ENCODE measurements at regions not wholly inside any gene's neighbourhood (a gene's known extent, or its start where the extent isn't known, plus 50 kb on each side); places are given as distances from the start of the nearest gene placed in this dataset.

- TF ChIP-seq GATA1 (IDR thresholded peaks at IDR 0.05; ENCODE audit: low read depth, low read length) (no peak), POLR2A (IDR thresholded peaks at IDR 0.05; ENCODE audit: low read length) (no peak)
- no peak for DNase-seq
Measured at GRCh38 chr3:34983631-34984030, 655.7 kb upstream of the ARPP21 start.

GRCh38 chr3:34988296-34988695 is 651.0 kb upstream of the ARPP21 start:
- no peak for DNase-seq
- no peak for TF ChIP-seq GATA1 (IDR thresholded peaks at IDR 0.05; ENCODE audit: low read depth, low read length)
- TF ChIP-seq POLR2A (IDR thresholded peaks at IDR 0.05; ENCODE audit: low read length) = no peak

- TF ChIP-seq POLR2A (IDR thresholded peaks at IDR 0.05; ENCODE audit: low read length) (no peak), GATA1 (IDR thresholded peaks at IDR 0.05; ENCODE audit: low read depth, low read length) (no peak)
- no peak for DNase-seq
Measured at GRCh38 chr3:34995796-34996430, 643.4 kb upstream of the ARPP21 start.

GRCh38 chr3:34998902-34999301 is 640.4 kb upstream of the ARPP21 start:
- TF ChIP-seq GATA1 (IDR thresholded peaks at IDR 0.05; ENCODE audit: low read depth, low read length) = no peak
- TF ChIP-seq POLR2A (IDR thresholded peaks at IDR 0.05; ENCODE audit: low read length) = no peak
- DNase-seq = no peak

GRCh38 chr3:35012214-35012613 is 627.1 kb upstream of the ARPP21 start:
- TF ChIP-seq GATA1 (IDR thresholded peaks at IDR 0.05; ENCODE audit: low read depth, low read length) (no peak), POLR2A (IDR thresholded peaks at IDR 0.05; ENCODE audit: low read length) (no peak)

GRCh38 chr3:35028157-35028556 is 611.2 kb upstream of the ARPP21 start:
- no peak for TF ChIP-seq POLR2A (IDR thresholded peaks at IDR 0.05; ENCODE audit: low read length)
- TF ChIP-seq GATA1 (IDR thresholded peaks at IDR 0.05; ENCODE audit: low read depth, low read length) = no peak
- DNase-seq = no peak

More at GRCh38 chr3:35012214-35012613, 627.1 kb upstream of the ARPP21 start:
- DNase-seq = no peak

GRCh38 chr3:35042210-35042991 is 596.9 kb upstream of the ARPP21 start:
- no peak for DNase-seq
- TF ChIP-seq GATA1 (IDR thresholded peaks at IDR 0.05; ENCODE audit: low read depth, low read length) (no peak), POLR2A (IDR thresholded peaks at IDR 0.05; ENCODE audit: low read length) (no peak)

GRCh38 chr3:35043040-35043439 is 596.3 kb upstream of the ARPP21 start:
- no peak for DNase-seq
- TF ChIP-seq POLR2A (IDR thresholded peaks at IDR 0.05; ENCODE audit: low read length) = no peak
- no peak for TF ChIP-seq GATA1 (IDR thresholded peaks at IDR 0.05; ENCODE audit: low read depth, low read length)

GRCh38 chr3:35044190-35044589 is 595.1 kb upstream of the ARPP21 start:
- no peak for DNase-seq
- TF ChIP-seq POLR2A (IDR thresholded peaks at IDR 0.05; ENCODE audit: low read length) = no peak
- TF ChIP-seq GATA1 (IDR thresholded peaks at IDR 0.05; ENCODE audit: low read depth, low read length) = no peak

GRCh38 chr3:35045118-35045517 is 594.2 kb upstream of the ARPP21 start:
- DNase-seq = no peak
- TF ChIP-seq GATA1 (IDR thresholded peaks at IDR 0.05; ENCODE audit: low read depth, low read length) = no peak
- no peak for TF ChIP-seq POLR2A (IDR thresholded peaks at IDR 0.05; ENCODE audit: low read length)

- DNase-seq = no peak
- TF ChIP-seq GATA1 (IDR thresholded peaks at IDR 0.05; ENCODE audit: low read depth, low read length) = no peak
- no peak for TF ChIP-seq POLR2A (IDR thresholded peaks at IDR 0.05; ENCODE audit: low read length)
Measured at GRCh38 chr3:35064761-35065160, 574.6 kb upstream of the ARPP21 start.

- no peak for TF ChIP-seq GATA1 (IDR thresholded peaks at IDR 0.05; ENCODE audit: low read depth, low read length)
- no peak for TF ChIP-seq POLR2A (IDR thresholded peaks at IDR 0.05; ENCODE audit: low read length)
- no peak for DNase-seq
Measured at GRCh38 chr3:35065891-35066290, 573.4 kb upstream of the ARPP21 start.

- no peak for DNase-seq
- no peak for TF ChIP-seq POLR2A (IDR thresholded peaks at IDR 0.05; ENCODE audit: low read length)
Measured at GRCh38 chr3:35067750-35068149, 571.6 kb upstream of the ARPP21 start.

GRCh38 chr3:35070088-35070487 is 569.2 kb upstream of the ARPP21 start:
- TF ChIP-seq POLR2A (IDR thresholded peaks at IDR 0.05; ENCODE audit: low read length) = no peak
- DNase-seq = no peak

- TF ChIP-seq GATA1 (IDR thresholded peaks at IDR 0.05; ENCODE audit: low read depth, low read length) (no peak), POLR2A (IDR thresholded peaks at IDR 0.05; ENCODE audit: low read length) (no peak)
- DNase-seq = no peak
Measured at GRCh38 chr3:35071772-35072171, 567.6 kb upstream of the ARPP21 start.
